ENCODE measurements at regions not wholly inside any gene's neighbourhood (a gene's known extent, or its start where the extent isn't known, plus 50 kb on each side); places are given as distances from the start of the nearest gene placed in this dataset.

- TF ChIP-seq FOXM1 (IDR thresholded peaks at IDR 0.05; ENCODE audit: borderline replicate concordance, low read depth), result no peak
- no peak for TF ChIP-seq RAD21 (IDR thresholded peaks at IDR 0.05; ENCODE audit: low read depth)
- TF ChIP-seq TAF1 (IDR thresholded peaks at IDR 0.05; ENCODE audit: low read depth), result no peak
- no peak for TF ChIP-seq TEAD4 (IDR thresholded peaks at IDR 0.05)
- no peak for TF ChIP-seq CREB1 (IDR thresholded peaks at IDR 0.05; ENCODE audit: low read depth)
- no peak for TF ChIP-seq EP300 (IDR thresholded peaks at IDR 0.05; ENCODE audit: borderline replicate concordance)
- TF ChIP-seq YY1 (IDR thresholded peaks at IDR 0.05; ENCODE audit: low read depth), result no peak
- no peak for TF ChIP-seq USF1 (IDR thresholded peaks at IDR 0.05)
- no peak for TF ChIP-seq NFIC (IDR thresholded peaks at IDR 0.05)
- no peak for TF ChIP-seq CEBPB (IDR thresholded peaks at IDR 0.05)
- no peak for TF ChIP-seq REST (IDR thresholded peaks at IDR 0.05; ENCODE audit: low read depth)
- TF ChIP-seq ZBTB7A (IDR thresholded peaks at IDR 0.05; ENCODE audit: low read depth), result no peak
- no peak for TF ChIP-seq EGR1 (IDR thresholded peaks at IDR 0.05)
- no peak for TF ChIP-seq TCF12 (IDR thresholded peaks at IDR 0.05; ENCODE audit: low read depth)
- TF ChIP-seq, protein P1, sequence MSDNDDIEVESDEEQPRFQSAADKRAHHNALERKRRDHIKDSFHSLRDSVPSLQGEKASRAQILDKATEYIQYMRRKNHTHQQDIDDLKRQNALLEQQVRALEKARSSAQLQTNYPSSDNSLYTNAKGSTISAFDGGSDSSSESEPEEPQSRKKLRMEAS (IDR thresholded peaks at IDR 0.05), result no peak
Observed at GRCh38 chr10:37067576-37067975, 57.8 kb upstream of the ANKRD30A start.

- TF ChIP-seq RAD21 (IDR thresholded peaks at IDR 0.05; ENCODE audit: low read depth), result no peak
- TF ChIP-seq ZBTB7A (IDR thresholded peaks at IDR 0.05; ENCODE audit: low read depth), result no peak
- TF ChIP-seq TAF1 (IDR thresholded peaks at IDR 0.05; ENCODE audit: low read depth), result no peak
- TF ChIP-seq TCF12 (IDR thresholded peaks at IDR 0.05; ENCODE audit: low read depth), result no peak
- no peak for TF ChIP-seq NFIC (IDR thresholded peaks at IDR 0.05)
- no peak for TF ChIP-seq EGR1 (IDR thresholded peaks at IDR 0.05)
- TF ChIP-seq, protein P1 (IDR thresholded peaks at IDR 0.05), result no peak
Observed at GRCh38 chr10:37057261-37057660, 68.1 kb upstream of the ANKRD30A start.

DNA sequence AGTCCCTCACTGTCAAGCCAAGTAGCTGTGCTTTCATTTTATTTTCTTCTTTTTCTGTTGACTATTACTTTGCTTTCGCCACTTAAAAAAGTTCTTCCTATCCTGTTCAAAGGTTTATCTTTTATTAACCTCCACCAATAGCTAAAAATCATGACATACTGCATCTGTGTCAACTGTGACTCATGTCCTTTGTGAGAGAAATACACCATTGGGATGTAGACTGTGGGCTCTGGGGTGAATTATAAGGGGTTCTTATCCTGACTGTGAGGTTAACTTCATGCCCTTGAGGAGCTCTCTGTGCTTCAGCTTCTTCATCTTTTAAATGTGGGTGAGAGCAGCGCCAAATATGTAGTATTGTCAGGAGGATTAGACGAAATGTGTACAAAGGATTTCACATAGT lies 71.9 kb upstream of the ANKRD30A start:
- TF ChIP-seq ZBTB7A (IDR thresholded peaks at IDR 0.05; ENCODE audit: low read depth) (no peak), EP300 (IDR thresholded peaks at IDR 0.05; ENCODE audit: borderline replicate concordance) (no peak), FOXM1 (IDR thresholded peaks at IDR 0.05; ENCODE audit: borderline replicate concordance, low read depth) (no peak), RAD21 (IDR thresholded peaks at IDR 0.05; ENCODE audit: low read depth) (no peak), TCF12 (IDR thresholded peaks at IDR 0.05; ENCODE audit: low read depth) (no peak), NFIC (IDR thresholded peaks at IDR 0.05) (no peak)

DNA sequence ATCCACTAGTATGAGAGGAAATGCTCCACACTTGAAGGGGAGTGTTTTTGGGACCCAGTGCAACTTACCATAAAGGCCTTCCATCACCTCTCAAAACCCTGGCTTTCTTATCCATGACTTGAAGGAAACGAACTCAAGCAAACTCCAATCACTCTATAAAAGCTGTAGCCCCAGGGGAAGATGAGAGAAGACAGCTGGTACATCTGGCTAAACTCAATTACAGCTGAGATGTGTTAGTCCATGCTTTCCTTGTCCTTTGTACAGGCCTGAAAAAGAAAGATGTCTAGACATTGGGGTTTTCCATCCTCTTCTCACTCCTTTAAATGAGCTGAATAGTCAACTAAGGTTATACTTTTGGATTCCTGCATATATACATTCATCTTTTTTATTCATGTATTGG lies 89.5 kb upstream of the ANKRD30A start:
- no peak for TF ChIP-seq YY1 (IDR thresholded peaks at IDR 0.05; ENCODE audit: low read depth)
- no peak for TF ChIP-seq TAF1 (IDR thresholded peaks at IDR 0.05; ENCODE audit: low read depth)
- no peak for TF ChIP-seq TEAD4 (IDR thresholded peaks at IDR 0.05)
- TF ChIP-seq TCF12 (IDR thresholded peaks at IDR 0.05; ENCODE audit: low read depth), result no peak
- TF ChIP-seq ZBTB7A (IDR thresholded peaks at IDR 0.05; ENCODE audit: low read depth), result no peak
- no peak for TF ChIP-seq RAD21 (IDR thresholded peaks at IDR 0.05; ENCODE audit: low read depth)
- TF ChIP-seq, protein P1 (IDR thresholded peaks at IDR 0.05), result no peak
- no peak for TF ChIP-seq CREB1 (IDR thresholded peaks at IDR 0.05; ENCODE audit: low read depth)
- TF ChIP-seq EGR1 (IDR thresholded peaks at IDR 0.05), result no peak
- TF ChIP-seq NFIC (IDR thresholded peaks at IDR 0.05), result no peak
- TF ChIP-seq USF1 (IDR thresholded peaks at IDR 0.05), result no peak
- no peak for TF ChIP-seq REST (IDR thresholded peaks at IDR 0.05; ENCODE audit: low read depth)

DNA sequence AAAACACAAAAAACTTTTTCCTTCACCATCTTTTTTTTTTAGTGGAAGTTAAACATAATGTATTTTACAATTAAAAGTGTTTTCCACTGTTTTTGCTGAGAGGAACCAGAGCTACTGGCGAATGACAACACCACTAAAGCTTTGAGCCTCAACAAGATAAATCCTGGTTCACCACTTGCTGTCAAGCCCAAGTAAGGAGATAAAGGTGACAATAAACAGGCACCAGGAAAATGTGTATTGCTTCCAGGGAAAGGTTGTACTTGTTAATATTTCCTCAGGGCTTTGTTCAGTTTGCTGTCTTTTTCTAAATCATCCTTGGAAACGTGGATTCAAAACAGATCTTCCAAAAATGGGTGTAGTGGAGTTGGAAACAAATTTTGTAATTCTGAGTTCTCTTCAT lies 109.9 kb upstream of the ANKRD30A start:
- TF ChIP-seq TCF12 (IDR thresholded peaks at IDR 0.05; ENCODE audit: low read depth), result no peak
- no peak for TF ChIP-seq YY1 (IDR thresholded peaks at IDR 0.05; ENCODE audit: low read depth)
- TF ChIP-seq REST (IDR thresholded peaks at IDR 0.05; ENCODE audit: low read depth), result no peak
- TF ChIP-seq TAF1 (IDR thresholded peaks at IDR 0.05; ENCODE audit: low read depth), result no peak
- TF ChIP-seq RAD21 (IDR thresholded peaks at IDR 0.05; ENCODE audit: low read depth), result no peak
- no peak for TF ChIP-seq EP300 (IDR thresholded peaks at IDR 0.05; ENCODE audit: borderline replicate concordance)
- TF ChIP-seq CEBPB (IDR thresholded peaks at IDR 0.05), result no peak
- no peak for TF ChIP-seq CREB1 (IDR thresholded peaks at IDR 0.05; ENCODE audit: low read depth)
- TF ChIP-seq TEAD4 (IDR thresholded peaks at IDR 0.05), result no peak
